Parathyroid adenoma (tissue), 2 donors: ENCODE measurements at regions not wholly inside any gene's neighbourhood (a gene's known extent, or its start where the extent isn't known, plus 50 kb on each side); places are given as distances from the start of the nearest gene placed in this dataset.

Experiments used
- H2AFZ ChIP-seq: fragments of 300-600 bp; sonication (generic); one replicate; pipeline ENCODE4 v1.7.0; 2017; ENCODE audit warnings: antibody characterized with exemption, mild to moderate bottlenecking
- H3K27ac ChIP-seq: fragments of 300-600 bp; sonication (generic); one replicate; pipeline ENCODE4 v1.7.0; 2017
- H3K27me3 ChIP-seq: fragments of 300-600 bp; sonication (generic); one replicate; pipeline ENCODE4 v1.7.0; 2017; ENCODE audit warnings: low read length; ENCODE audit not compliant: control insufficient read depth, insufficient read depth
- H3K36me3 ChIP-seq: fragments of 300-600 bp; sonication (generic); one replicate; pipeline ENCODE4 v1.7.0; 2017; ENCODE audit warnings: low read length; ENCODE audit not compliant: control insufficient read depth, insufficient read depth
- H3K4me1 ChIP-seq: fragments of 300-600 bp; sonication (generic); one replicate; pipeline ENCODE4 v1.7.0; 2017; ENCODE audit warnings: control low read depth
- H3K4me2 ChIP-seq: fragments of 300-600 bp; sonication (generic); one replicate; pipeline ENCODE4 v1.7.0; 2017; ENCODE audit warnings: low read length
- H3K4me3 ChIP-seq: fragments of 300-600 bp; sonication (generic); one replicate; pipeline ENCODE4 v1.7.0; 2017; ENCODE audit warnings: low read depth, low read length
- H3K79me2 ChIP-seq: fragments of 300-600 bp; sonication (generic); one replicate; pipeline ENCODE4 v1.7.0; 2017; ENCODE audit warnings: control low read depth
- H3K9ac ChIP-seq: fragments of 300-600 bp; sonication (generic); one replicate; pipeline ENCODE4 v1.7.0; 2017; ENCODE audit warnings: mild to moderate bottlenecking
- H3K9me3 ChIP-seq: fragments of 300-600 bp; sonication (generic); one replicate; pipeline ENCODE4 v1.7.0; 2017; ENCODE audit warnings: low read length; ENCODE audit not compliant: control insufficient read depth
- CTCF ChIP-seq: fragments of 300-600 bp; sonication (generic); IDR thresholded peaks from one replicate; pipeline ENCODE4 v1.7.0; 2017; ENCODE audit warnings: antibody characterized with exemption, mild to moderate bottlenecking
- donor health status: primary hyperparathyroidism.

GRCh38 chr2:204234879-204235278 lies 298.3 kb downstream of the ICOS start:
- Histone ChIP-seq H2AFZ (no peak overlapping the region), H3K9me3 (no peaks in the 10 kb centered on the region), H3K27me3 (no peaks in the 10 kb centered on the region), H3K9ac (no peak overlapping the region), H3K4me2 (no peak overlapping the region), H3K4me1 (peaks cover 10% of the 10 kb centered on the region), H3K4me3 (no peak overlapping the region), H3K27ac (no peak overlapping the region), H3K79me2 (no peaks in the 10 kb centered on the region), H3K36me3 (no peaks in the 10 kb centered on the region)
- no peak for TF ChIP-seq CTCF

DNA sequence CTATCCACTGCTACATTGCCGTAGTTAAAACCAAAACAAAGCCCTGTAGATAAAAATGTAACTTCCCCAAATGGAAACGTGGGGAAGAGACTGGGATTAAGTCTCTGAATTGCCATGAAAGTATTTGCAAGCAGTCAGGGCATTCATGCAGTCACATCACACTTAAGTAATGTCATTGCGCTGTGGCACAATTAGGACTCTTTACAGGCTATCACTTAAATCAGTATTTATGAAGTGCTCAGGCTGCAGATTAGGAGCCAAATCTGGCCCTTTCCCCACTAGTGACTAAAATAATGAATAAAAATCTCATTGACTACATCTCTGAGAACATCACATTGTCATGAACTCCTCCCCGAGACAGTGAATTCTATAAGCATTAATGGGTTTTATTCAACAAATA lies 300.9 kb downstream of the ICOS start:
- no peak for TF ChIP-seq CTCF
- Histone ChIP-seq H3K27ac (no peak overlapping the region), H2AFZ (no peak overlapping the region), H3K27me3 (no peaks in the 10 kb centered on the region), H3K4me3 (no peak overlapping the region), H3K9ac (no peak overlapping the region), H3K36me3 (no peaks in the 10 kb centered on the region), H3K4me1 (no peaks in the 10 kb centered on the region), H3K9me3 (no peaks in the 10 kb centered on the region), H3K79me2 (no peaks in the 10 kb centered on the region), H3K4me2 (no peak overlapping the region)

- no peaks in the 10 kb centered on the region for H3K79me2 ChIP-seq
- H2AFZ ChIP-seq, result no peak overlapping the region
- no peaks in the 10 kb centered on the region for H3K27me3 ChIP-seq
- H3K4me3 ChIP-seq, result no peak overlapping the region
- no peaks in the 10 kb centered on the region for H3K36me3 ChIP-seq
- H3K4me2 ChIP-seq, result no peak overlapping the region
- no peak overlapping the region for H3K27ac ChIP-seq
- H3K9ac ChIP-seq, result no peak overlapping the region
- H3K4me1 ChIP-seq, result no peaks in the 10 kb centered on the region
- no peak for TF ChIP-seq CTCF
- H3K9me3 ChIP-seq, result no peaks in the 10 kb centered on the region
These were observed 303.0 kb downstream of the ICOS start for GRCh38 chr2:204239411-204240165.

DNA sequence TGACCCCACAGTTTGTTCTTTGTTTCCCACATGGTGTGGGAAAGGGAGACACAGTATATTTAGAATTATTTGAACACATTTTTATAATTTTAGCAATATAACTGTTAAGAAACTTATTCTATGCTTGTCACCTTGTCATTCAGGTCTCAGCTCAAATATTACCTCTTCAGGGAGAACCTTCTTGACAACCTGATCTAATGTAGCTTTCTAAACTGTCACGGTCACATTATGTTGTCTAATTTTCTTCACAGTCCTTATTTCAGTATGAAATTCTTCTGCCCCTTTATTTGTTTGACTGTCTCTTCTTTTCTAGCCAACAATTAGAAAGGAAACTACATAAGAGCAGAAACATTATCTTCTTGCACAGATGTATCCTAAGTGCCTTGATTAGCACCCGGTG lies 304.3 kb upstream of the PARD3B start:
- Histone ChIP-seq H3K9me3 (no peaks in the 10 kb centered on the region), H3K27me3 (no peaks in the 10 kb centered on the region), H3K27ac (no peak overlapping the region), H3K4me2 (no peak overlapping the region), H3K4me1 (no peaks in the 10 kb centered on the region), H3K9ac (no peak overlapping the region), H3K79me2 (no peaks in the 10 kb centered on the region), H3K4me3 (no peak overlapping the region), H3K36me3 (no peaks in the 10 kb centered on the region), H2AFZ (no peak overlapping the region)
- no peak for TF ChIP-seq CTCF

DNA sequence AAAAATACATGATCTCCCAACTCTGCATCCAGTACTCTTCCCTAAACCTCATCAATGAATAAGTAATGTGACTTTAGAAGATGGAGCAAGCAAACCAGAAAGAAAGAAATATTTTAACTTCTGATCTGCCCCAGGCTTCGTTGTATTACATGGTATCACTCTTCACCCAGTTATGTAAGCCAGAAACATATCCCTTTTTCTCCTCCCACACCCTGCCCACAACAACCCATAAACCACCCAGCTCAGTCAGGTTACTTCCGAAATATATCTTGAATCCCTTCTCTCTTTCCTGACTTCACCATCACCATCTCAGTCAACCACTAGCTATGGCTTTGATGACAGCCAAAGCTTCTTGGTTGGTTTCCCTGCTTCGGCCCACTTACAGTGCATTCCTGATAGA lies 295.8 kb upstream of the PARD3B start:
- Histone ChIP-seq H3K79me2 (no peaks in the 10 kb centered on the region), H3K27ac (no peak overlapping the region), H3K27me3 (no peaks in the 10 kb centered on the region), H2AFZ (no peak overlapping the region), H3K9ac (no peak overlapping the region), H3K9me3 (no peaks in the 10 kb centered on the region), H3K4me3 (no peak overlapping the region), H3K4me2 (no peak overlapping the region), H3K4me1 (no peaks in the 10 kb centered on the region), H3K36me3 (no peaks in the 10 kb centered on the region)
- no peak for TF ChIP-seq CTCF
